GM21423 (cell line): ENCODE measurements at regions not wholly inside any gene's neighbourhood (a gene's known extent, or its start where the extent isn't known, plus 50 kb on each side); places are given as distances from the start of the nearest gene placed in this dataset.
"Not testable (repeated sequence)": the region's sequence is repeated elsewhere in the genome, so short reads cannot be mapped to it uniquely, and the experiment has no call there.

ENCODE experiments used
- ATAC-seq: cut with Tn5 transposase; IDR thresholded peaks from one replicate; pipeline ENCODE4 v1.9.1; 2021; ENCODE audit warnings: mild to moderate bottlenecking, moderate library complexity; ENCODE audit not compliant: unreplicated experiment

DNA sequence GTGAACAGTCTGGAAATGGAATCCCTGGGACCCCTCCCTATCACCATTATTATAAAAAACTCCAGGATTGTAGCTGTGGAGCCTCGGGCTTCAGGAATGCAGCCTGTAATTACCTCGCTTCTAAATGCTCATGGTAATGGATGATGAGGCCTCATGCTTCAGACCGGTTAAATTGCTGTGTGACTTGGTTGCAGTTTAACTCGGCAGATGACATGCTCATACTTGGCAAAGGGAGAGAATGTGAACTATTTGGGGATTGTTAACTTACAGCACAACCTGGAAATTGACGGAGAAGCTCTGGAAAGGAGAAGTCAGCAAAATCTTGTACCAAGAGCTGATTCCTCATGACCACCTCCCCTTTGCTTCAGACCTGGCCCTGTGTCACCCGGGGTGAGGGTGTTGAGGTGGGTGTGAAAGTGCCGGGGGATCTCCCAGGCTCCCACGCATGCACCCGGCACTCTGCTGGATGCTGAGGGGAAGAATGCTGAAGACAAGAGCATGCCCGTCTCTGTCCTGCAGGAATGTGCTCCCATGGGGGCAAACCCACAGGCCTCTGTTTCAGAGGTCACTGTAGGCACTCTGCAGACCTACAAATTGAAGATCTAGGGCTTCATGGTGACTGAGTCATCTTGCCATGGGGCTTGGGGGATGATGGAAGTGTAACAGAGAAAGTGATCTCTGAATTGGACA is 364.8 kb downstream of the RPS6KC1 start:
- ATAC-seq: no peak

DNA sequence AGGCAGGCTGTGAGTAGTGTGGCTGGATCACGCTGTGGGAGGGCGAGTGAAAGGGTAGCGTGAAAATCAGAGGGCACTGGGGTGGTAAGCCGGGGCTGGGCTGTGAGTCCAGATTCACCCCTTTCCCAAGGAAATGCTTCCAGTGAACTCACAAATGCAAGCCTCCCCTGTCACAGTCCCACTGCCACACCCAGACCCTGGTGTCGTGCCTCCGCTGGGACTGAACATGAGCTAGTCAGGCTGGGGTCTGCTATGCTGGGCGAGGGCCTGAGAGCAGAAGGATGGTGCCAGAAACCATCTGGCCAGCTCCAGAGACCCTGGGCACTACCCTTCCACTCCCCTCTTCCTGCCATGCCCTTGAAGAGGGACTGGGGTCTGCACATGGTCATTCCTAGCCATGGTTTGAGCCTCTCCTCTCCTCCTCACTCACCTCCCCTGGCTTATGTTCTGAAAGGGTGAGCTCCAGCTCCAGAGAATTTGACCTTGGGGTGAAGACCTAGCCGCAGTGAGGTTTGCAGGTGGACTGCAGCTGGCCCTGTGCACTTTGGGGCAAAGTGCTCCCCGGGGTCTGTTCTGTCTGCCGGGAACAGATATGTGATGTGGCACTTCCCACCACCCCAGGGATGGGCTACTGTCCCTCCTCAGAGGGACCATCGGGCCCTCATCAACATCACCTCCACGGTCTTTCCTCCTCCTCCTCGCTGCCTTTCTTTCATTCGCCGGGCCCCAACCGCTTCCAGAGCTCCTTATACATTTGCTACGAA is 365.6 kb downstream of the RPS6KC1 start:
- ATAC-seq: no peak

DNA sequence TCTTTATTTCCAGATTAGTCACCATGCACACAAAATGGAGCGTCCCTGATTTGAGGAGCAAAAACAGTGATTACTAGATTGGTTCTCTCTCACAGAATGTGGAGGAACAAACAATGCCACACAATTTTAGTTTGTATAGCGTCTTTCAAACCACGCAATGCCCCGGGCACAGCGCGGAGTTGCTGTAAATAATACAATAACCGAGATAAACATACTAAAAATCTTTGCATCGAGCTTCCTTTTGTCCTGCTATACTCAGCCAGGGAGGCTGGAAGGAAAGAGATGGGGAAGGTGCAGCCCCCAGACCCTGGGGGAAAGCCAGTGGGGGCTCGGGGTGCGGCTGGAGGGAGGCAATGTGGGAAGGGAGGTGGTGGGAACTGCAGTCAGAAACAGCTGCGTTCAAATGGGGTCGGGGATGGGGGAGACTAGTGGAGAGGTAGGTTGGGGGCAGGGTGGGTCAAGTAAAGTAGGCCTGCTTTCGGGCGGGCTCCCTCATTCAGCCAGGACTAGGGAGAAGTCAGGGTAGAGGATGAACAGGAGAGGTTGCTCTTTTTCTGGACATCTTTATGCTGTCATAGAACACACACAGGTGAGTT is 366.3 kb downstream of the RPS6KC1 start:
- ATAC-seq: no peak

DNA sequence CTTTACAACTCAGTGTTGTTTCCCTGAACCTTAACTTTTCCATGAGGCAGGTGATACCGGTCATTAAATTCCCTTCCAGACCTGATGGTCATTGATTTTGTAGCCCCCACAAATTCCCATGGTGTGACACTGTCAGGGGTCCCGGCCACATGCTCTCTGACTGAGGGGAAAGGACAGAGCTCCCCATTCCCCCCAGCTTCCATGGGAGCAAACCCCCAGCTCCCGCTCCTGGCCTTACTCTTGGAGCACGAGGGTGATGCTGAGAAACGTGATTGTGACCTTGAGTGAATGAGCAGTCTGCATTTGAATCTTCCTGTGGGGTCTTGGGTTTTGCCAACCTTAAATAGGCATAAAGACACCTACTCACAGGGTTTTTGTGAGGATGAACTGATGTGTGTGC is 366.8 kb downstream of the RPS6KC1 start:
- no peak for ATAC-seq

DNA sequence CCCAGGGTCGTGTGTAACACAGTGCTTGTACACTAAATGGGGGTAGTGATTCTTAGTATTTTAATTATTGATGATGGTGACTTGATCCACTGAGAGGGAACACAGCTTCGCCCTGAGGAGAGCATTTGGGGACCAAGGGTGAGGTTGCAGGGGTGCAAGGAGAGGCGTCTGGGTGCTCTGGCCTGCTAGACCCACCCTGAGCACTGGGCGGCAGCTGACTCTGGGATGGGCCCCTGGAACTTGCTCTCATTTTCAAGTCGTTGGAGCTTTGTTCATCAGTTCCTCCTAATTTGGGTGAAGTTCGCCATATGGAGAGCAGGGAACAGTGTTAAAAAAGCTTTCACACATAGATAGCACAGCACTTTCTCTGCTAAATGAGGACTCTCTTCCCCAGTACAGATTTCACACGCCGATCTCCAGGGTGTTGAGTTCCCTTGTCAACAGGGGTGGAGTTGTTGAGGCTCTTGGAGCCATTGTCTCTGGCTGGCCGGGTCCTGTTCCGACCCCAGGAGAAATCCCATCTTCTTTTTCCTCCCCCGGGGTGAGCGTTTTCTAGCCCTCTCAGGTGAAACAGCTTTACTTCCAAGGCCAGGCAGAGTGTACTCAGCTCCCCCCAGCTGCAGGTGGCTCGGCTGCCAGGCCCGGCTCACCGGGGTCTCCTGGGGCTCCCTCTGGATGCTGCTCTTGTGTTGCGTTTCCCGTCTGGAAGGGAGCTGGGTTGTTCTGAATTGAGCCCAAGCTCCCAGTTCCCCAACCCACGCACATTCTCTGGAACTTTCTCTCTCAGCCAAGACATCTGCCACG is 367.4 kb downstream of the RPS6KC1 start:
- no peak for ATAC-seq

DNA sequence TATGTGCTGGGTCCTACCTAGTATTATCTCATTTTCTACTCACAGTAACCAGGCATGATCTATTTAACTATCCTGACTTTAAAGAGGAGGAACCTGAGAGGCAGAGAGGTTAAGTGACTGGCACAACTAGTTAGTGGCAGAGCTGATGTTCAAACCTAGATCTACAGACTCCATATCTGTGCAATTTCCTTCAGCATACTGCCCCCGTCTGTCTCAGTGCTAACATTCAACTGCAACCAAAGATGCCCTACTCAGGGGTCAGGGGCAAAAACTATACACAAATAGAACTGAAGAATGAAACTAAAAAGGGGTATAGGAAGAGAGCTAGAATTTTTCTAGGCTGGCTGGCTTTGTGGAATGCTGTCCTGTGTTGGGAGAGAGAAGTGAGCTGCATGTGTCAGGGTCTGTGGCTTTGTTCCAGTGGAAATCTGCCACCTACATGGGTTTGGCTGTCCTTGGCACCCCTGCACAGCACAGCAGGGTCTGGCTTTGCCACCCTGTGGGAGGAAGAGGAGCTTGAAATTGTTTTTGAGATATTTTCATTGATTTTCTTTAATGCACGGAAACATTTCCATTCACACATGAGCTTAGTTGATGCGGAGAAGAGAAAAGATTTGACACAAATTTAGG is 368.5 kb downstream of the RPS6KC1 start:
- no peak for ATAC-seq

DNA sequence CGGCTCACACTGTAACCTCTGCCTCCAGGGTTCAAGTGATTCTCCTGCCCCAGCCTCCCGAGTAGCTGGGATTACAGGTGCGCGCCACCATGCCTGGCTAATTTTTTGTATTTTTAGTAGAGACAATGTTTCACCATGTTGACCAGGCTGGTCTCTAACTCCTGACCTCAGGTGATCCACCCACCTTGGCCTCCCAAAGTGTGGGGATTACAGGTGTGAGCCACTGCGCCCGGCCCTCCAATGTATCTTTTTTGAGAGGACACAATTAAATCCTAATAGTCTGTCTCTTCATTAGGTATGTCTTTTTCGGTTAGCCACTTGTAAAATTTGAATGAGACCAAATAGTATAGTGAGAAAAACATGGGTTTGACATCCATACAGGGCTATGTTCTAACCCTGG is 370.1 kb downstream of the RPS6KC1 start:
- not testable (repeated sequence) for ATAC-seq

DNA sequence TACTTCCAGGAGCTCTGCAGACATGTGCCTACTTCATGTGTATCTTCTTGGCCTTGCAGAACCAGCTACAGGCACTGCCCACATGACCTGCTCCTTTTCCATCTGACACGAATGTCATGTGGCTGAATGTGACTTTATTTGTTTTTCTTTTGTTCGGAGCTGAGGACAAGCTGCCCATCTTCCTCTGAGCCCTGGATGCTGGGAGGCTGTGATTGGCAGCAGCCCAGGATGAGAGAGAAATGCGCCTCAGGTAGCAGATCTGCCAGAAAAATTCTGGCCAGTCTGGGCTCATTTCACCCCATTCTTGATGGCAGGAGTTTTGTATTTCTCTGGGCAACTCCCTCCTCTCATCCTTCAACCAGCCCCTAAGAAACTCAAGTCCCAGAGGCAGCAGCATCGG is 372.0 kb downstream of the RPS6KC1 start:
- ATAC-seq: no peak

DNA sequence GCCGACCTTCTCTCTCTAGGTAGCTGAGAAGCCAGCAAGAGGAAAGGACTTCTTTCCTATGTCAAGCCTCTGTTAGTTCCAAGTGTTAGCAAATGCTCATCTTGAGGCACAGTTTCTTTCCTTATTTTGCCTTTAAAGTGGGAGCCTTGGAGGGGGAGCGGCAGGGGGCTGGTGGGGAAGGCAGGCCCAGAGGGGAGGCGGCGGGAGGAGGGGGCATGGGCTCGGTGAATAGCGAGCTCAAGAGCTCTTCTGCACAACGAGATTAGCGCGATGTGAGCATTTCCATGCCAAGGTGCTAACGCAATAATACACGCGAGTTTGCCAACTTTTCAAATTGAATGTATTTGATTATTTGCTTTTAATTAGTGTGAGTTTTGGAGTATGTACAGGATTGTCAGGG is 372.6 kb downstream of the RPS6KC1 start:
- ATAC-seq: no peak

DNA sequence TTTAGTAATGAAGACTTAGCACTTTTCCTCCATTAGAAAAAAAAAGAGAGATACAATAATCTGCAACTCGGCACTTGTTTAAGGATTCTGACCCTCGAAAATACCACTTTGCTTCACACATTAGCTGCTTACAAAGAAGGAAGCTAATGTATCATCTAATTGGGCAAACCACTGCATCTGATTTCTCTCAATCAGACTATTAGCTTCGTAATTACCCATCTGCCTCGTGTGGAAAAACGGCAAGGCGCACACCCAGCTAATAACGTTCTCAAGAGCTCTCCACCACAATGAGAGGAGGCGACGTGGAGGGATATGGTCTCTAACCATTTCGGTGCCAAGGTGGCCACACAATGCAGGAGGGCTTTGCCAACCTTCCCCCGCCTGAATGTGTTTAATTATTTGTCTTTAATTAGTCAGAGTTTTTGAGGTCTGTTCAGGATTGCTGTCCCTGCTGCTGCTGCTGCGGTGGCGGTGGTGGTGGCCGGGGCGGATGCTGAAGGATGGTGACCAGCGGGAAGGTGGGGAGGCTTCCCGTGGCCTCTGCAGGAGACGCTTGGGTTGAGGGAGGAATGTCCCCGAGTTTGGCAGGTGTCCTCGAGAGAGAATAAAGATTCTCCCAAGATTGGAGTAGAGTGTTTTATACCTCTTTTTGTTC is 374.5 kb downstream of the RPS6KC1 start:
- no peak for ATAC-seq

DNA sequence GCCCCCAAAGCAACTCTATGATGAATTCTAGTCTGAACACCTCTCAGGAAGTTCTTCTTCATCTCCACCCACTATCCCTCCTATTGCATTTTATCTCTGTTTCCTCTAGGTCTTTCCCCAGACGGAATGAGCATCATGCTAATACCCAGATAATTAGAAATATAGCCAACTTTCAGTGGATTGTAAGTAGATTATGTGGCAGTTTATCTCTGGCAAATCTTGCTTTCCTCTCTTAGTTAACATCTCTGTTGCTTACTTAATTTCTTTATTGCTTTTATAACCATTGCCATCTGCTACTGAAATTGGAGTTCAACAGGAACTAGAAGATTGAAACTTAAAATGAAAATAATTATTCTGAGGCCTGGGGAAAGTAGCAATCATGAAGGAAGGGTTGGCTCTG is 378.6 kb downstream of the RPS6KC1 start:
- no peak for ATAC-seq

DNA sequence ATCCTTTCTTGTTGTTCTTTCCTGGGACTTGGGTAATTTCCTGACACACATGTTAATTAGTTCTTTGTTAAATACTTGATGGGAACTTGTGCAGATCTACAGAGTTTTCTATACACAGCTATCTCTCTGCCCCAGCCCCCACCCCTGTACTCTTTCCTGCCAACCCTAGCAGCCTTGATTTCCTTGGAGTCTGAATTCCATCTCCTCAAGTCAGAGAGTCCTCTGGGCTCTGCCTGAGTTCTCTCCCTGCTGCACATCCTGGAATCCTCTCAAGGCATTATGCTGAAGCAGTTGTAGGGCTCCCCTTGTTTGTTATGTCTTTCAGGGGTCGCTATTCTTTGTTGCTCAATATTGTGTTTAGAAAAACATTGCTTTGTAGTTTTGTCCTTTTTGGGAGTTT is 384.7 kb downstream of the RPS6KC1 start:
- ATAC-seq: no peak

DNA sequence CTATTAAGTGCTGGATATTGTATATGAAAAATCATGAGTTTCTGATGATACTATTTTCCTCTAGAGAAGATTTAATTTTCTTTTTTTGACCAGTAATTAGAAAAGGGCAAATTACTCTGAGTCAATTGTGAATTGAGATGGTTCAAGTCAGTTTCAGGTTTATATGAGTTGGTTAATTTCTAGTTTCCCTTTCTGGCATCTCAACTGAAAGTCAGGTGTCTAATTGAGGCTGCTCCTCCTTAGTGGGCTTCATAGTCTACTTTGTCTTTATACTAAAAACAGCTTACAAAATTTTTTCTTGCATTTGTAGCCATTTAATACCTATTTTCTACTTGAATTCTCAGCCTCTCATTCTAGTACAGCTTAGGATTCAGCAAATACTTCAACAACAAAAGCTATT is 387.3 kb downstream of the RPS6KC1 start:
- ATAC-seq: no peak

DNA sequence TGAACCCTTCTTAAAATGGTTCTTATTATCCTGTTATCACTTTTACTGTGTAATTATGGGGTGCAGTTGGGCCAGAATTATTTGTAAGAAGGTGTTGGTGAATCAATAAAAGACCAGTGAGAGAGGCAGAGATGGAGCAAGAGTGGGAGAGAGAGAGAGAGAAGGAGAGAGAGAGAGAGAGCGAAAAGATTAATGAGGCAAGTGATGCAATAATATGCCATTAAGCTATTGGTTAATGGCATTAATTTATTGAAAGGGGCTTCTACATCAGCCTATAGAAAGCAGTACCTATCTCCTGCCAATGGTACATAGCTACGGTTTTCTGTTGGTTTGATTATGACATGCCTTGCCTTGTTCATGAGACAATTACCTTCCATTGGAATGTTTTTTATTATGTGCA is 388.7 kb downstream of the RPS6KC1 start:
- ATAC-seq: no peak

DNA sequence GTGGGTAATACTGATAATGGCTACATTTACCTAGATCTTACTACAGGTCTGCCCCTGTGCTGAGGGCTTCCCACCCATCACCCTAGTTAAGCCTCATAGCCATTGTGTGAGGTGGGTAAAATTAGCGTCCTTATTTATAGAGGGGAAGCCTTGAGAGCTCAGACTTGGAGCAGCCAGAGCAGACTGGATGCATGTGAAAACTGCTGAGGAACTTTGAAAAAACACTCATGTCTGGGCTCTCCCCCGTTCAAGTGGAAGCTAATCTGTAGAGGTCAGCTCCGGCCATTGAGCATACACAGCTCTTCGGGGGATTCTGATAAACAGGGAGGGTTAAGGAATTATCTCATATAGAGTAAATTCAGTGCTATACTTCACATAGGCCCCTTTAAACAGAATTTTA is 389.7 kb downstream of the RPS6KC1 start:
- ATAC-seq: no peak

DNA sequence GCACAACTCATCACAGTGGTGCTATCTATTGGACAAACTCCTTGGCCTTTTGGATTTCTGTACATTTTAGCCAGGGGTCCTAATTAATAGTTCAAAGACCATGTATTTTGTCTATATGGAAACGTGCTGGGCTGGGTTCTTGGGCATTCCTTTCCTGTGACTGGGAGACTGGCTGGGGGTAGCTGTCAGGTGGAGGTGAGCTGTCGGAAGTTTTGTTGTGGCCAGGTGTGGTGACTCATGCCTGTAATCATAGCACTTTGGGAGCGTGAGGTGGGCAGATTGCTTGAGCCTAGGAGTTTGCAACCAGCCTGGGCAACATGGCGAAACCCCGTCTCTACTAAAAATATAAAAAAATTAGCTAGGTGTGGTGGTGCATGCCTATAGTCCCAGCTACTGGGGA is 392.4 kb downstream of the RPS6KC1 start:
- ATAC-seq: no peak

DNA sequence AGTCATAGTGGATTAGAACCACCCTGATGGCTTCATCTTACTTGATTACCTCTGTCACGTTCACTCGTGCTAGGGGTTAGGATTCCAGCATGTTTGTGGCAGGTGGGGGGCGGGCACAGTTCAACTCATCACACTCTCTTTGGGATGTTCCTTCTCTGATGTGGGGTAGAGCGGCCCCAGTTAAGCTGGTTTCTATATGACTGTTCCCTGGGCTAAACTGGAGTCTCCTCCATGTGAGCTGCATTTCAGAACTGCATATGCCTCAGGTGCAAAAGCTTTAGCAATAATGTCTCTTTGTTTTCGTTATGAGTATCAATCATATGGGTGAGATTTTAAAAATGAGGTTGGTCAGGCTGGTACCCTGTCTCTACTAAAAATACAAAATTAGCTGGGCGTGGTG is 393.2 kb downstream of the RPS6KC1 start:
- no peak for ATAC-seq

DNA sequence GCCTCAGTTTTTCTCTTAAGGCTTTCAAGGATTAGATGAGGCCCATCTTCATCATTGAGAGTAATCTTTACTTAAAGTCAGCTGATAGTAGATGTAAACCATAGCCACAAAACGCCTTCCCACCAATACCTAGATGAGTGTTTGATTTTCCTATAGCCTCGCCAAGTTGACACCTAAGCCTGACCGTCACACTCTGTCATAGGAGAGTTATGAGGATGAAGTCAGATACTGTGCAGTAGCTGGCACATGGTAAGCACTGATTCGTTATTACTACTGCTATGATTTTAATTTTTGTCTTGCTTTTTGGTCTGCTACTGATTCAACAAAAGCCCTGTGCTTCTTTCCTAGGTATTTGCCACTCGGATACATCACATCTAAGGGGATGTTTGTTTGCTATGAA is 395.5 kb downstream of the RPS6KC1 start:
- no peak for ATAC-seq

DNA sequence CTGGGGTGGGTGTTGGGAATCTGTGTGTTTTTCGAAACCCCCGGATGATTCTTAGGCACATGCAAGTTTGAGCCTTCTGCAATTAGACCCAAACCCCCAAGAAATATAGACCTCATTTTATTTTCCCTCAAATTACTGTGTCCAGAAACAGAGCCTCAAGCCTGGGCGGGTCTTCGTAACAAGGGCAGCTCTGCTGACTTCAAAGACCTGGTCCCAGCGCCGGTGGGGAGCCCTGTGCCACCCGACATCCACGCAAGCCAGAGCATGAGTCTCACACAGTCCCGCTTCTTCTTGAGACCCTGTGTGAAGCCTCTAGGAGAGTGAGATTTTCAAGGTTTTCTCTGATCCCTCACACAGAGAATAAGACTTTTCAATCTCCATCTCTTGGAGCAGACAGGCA is 397.3 kb downstream of the RPS6KC1 start:
- no peak for ATAC-seq

DNA sequence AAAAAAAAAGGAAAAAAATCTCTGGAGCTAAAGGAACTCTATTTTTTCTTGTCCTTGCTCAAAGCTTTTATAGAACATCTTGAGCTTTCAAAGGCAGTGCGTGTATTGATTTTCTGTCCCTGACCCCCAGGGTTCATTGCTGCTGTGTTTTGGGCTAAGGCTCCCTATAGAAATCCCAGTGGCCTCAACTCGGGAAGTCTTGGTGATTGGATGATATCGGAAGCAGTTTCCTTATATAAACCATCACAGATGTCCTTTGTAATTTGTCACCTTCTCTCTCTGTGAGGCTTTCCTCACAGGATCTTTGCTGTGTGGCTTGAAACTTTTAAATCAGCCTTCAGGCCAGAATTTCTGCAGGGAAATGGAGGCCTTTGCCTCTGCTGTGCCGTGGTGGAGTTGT is 397.7 kb downstream of the RPS6KC1 start:
- ATAC-seq: no peak

DNA sequence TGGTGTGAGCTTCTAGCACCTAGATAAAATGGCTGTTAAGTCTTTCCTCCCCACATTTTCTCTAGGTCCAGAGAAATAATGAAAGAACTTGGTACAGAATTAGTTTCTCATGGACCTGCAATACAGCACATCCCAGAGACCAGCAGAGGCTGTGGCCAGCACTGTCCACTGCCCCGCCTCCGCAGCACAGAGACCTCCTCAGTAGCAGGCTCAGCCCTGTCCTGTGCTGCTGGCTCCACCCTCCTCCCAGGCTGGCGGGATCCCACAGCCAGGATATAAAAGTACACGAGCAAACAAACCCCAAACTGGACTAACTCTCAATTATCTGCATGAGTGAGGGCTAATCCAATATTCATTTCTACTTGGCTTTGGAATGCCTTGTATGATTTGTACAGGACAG is 401.5 kb downstream of the RPS6KC1 start:
- ATAC-seq: no peak
